HG02588 (cell line): ENCODE measurements at regions not wholly inside any gene's neighbourhood (a gene's known extent, or its start where the extent isn't known, plus 50 kb on each side); places are given as distances from the start of the nearest gene placed in this dataset.
"Not testable (repeated sequence)": the region's sequence is repeated elsewhere in the genome, so short reads cannot be mapped to it uniquely, and the experiment has no call there.

ENCODE experiments used
- ATAC-seq: cut with Tn5 transposase; IDR thresholded peaks from one replicate; pipeline ENCODE4 v1.9.1; 2021; ENCODE audit warnings: mild to moderate bottlenecking, moderate library complexity; ENCODE audit not compliant: unreplicated experiment

DNA sequence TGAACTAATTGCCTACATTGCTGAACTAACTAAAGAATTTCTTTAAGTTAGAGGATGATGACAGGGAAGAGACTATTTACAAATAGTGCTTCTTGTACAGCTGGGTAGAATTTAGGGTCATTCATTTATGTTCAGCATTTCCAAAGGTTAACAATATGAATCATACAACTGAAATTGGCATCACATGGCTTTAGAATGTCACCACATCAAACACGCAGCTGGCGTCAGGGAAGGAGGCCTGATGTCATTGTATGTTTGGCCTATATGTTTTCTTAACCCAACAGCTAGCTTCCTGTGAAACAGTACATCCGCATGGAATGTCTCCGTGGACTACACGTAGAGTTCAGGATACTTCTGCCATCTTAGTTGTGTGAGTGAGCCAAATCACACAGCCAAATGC is 99.0 kb upstream of the TNFSF11 start:
- ATAC-seq = no peak

- ATAC-seq = no peak
Measured at GRCh38 chr13:42477596-42478190, 96.3 kb upstream of the TNFSF11 start.

DNA sequence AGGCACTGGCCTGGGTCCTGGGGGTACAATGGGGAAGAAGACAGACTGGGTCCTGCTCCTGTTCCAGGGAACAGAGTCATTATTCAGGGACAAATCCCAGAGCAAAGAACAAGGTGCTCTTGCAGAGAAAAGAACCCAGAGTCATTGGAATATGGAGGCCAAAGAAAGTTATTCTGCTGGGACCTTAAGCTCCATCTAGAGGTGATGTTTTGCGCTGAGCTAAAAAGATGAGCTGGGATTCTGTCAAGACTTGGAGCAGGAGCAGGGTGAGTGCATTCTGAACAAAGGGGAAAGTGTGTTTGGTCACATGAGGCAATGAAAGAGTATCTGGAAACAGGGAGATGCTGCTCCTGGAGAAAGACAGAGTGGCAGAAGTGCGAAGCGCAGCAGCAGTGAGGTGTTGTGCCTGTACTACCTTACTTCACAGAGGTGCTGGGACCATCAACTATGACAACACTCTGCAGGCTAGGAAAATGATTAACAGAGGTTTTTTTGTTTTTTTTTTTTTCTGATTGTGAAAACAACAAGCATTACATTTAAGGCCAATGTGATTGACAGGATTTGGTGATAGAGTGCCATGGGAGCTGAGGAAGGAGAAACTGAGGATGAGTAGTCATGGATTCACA is 95.3 kb upstream of the TNFSF11 start:
- no peak for ATAC-seq

DNA sequence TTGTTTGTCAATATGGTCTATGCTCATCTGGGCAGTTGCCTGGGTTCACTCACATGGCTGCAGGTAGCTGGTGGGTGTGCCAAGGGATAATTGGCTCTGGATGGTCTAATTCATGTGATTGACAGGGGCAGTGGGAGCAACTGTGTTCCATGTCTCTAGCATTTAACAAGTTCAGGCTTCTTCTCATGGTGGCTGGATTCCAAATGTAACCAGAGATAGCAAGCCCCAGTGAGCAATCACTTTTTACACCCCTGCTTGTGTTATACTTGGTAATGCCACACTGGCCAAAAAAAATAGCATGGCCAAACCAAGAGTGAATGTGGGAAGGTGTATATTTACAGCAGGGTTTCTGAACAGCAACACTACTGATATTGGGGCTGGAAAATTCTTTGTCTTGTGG is 89.6 kb upstream of the TNFSF11 start:
- ATAC-seq = no peak

- no peak for ATAC-seq
Measured at GRCh38 chr13:42485272-42485671, 88.7 kb upstream of the TNFSF11 start.

GRCh38 chr13:42486711-42487198 is 87.2 kb upstream of the TNFSF11 start:
- no peak for ATAC-seq

DNA sequence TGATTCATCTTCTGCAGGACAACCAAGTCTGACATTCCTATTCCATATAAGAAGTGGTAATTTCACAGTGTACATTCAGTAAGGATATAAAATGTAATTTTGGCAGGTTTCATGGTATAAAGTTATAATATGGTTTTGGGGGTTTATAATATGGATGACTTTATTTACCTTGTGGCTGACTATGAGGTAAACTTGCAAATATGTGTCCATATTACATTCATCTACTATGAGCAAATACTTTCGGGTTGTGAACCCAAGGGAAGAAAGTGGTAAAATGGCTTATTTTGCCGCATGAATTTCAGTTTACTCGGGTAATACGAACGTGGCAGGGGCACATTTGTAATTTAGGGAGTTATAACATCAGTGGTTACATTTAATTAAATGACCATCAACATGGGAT is 86.7 kb upstream of the TNFSF11 start:
- ATAC-seq = no peak

- no peak for ATAC-seq
Measured at GRCh38 chr13:42490676-42491075, 83.3 kb upstream of the TNFSF11 start.

- no peak for ATAC-seq
Measured at GRCh38 chr13:42492372-42492920, 81.5 kb upstream of the TNFSF11 start.

- no peak for ATAC-seq
Measured at GRCh38 chr13:42494157-42494556, 79.8 kb upstream of the TNFSF11 start.

DNA sequence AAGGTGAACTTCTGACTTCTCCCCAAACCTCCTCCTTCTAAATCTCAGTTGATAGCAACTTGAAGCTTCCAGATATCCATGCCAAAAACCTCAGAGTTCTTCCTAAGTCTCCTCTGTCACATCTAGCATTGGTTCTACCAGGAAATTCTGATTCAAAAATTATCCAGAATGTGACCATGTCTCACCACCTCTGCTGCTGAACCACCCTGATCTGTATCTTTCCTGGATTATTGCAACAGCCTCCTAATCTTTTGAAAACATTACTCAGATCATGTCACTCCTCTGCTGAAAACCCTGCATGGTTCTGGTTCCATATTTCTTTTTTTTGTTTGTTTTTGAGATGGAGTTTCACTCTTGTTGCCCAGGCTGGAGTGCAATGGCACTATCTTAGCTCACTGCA is 78.7 kb upstream of the TNFSF11 start:
- no peak for ATAC-seq

GRCh38 chr13:42495751-42496150 is 78.2 kb upstream of the TNFSF11 start:
- ATAC-seq = no peak

GRCh38 chr13:42496926-42497554 is 76.9 kb upstream of the TNFSF11 start:
- ATAC-seq = not testable (repeated sequence)

- ATAC-seq = peak; percentile 92
Measured at GRCh38 chr13:42497798-42498197, 76.2 kb upstream of the TNFSF11 start.

GRCh38 chr13:42498521-42498920 is 75.4 kb upstream of the TNFSF11 start:
- no peak for ATAC-seq
